Activated gamma-delta T cell treated with anti-CD3 and anti-CD28 coated beads, Interleukin-2, amount 50 U/mL, for 16 hours (primary cell): ENCODE measurements at regions not wholly inside any gene's neighbourhood (a gene's known extent, or its start where the extent isn't known, plus 50 kb on each side); places are given as distances from the start of the nearest gene placed in this dataset.

Source experiments
- DNase-seq: peaks from one replicate; pipeline ENCODE4 v3.0.0-alpha.2; 2020; ENCODE audit warnings: low read depth

DNA sequence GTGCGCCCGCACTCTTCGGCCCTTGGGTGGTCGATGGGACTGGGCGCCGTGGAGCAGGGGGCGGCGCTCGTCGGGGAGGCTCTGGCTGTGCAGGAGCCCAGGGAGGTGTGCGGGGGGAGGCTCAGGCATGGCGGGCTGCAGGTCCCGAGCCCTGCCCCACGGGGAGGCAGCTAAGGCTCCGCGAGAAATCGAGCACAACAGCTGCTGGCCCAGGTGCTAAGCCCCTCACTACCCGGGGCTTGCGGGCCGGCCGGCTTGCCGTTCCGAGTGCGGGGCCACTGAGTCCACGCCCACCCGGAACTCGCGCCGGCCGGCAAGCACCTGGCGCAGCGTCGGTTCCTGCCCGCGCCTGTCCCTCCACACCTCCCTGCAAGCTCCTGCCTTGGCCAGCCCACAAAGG, 462.3 kb upstream of the JARID2 start:
- no peak for DNase-seq

DNA sequence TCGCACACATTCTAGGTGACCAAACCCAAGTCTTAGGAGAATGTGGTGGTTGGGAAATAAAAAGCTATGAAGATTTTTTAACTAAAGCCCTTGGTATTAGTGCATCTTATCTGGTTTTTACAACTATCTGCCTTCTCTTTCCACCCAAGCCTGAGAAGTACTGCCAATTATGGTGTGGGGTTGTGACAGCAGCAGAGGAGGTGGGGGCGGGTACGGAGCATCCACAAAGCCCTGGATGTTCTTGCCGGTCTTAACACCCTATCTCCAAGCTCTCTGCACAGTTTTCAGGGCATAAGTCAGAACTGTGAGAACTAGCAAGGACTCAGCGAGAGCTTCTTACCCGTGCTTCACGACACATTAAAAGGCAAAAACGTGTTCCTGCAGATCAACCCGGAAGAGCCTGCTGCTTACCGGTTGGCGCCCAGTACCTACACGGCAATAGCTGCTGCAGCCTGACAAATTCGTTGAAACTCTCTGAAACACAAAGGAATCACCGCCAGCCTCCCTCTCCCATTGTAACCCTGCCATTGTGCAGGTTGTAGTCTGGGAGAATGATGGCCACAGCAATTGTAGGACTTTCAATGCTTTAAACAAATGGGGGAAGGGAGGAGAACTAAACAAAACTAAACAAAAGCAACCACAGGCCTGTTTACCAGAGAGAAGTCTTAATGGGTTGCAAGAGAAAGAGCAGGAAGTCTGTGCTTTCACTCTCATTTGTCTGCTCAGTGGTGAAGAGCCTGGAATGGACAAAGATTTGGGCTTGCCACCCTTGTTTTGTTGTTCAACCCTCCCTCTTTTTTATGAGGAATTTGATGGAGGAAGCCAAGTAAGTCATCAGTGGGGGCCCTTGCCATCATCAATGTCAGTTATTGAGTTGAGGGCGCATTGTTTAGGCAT, 461.0 kb upstream of the JARID2 start:
- no peak for DNase-seq

GRCh38 chr6:14785493-14785790, 460.4 kb upstream of the JARID2 start:
- DNase-seq, result no peak

GRCh38 chr6:14786008-14786407, 459.9 kb upstream of the JARID2 start:
- no peak for DNase-seq

DNA sequence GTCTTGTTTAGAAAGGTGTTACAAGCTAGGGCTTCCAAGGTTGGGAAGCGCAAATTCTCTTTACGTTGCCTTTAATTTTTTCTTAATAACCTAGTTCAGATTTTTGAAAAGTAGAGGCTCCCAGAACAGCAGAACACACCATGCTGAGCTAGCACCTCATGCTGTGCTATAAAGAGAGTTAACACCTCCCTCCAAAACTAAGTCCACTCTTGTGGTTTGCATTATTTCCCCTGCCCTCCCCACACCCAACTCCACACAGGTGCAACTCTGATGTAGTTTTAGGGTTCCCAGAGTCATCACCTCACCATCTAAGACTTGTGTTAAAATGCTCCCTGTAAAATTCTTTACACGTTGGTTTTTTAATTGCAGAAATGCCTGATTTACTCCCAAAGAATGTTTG, 459.4 kb upstream of the JARID2 start:
- DNase-seq, result no peak

- no peak for DNase-seq
Measured at GRCh38 chr6:14787250-14787649, 458.6 kb upstream of the JARID2 start.

GRCh38 chr6:14787677-14788076, 458.2 kb upstream of the JARID2 start:
- DNase-seq, result no peak

GRCh38 chr6:14789996-14790395, 455.9 kb upstream of the JARID2 start:
- no peak for DNase-seq

DNA sequence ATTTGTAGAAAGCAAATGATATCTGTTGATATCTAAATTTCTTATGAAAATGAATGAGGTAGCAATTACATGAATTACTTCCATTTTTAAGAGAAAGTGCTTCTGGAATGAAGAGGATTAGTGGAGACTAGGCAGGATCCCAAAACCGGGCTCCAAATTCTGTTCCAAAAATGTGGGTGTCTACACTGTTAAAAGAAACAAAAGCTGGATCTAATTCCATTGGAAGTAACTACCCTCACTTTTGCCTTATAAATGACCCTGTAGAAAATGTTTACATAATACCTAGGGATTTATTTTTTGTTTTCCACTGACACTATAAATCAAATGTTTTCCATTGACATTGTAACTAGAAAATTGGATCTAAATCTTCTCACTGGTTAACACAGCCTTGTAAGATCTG, 454.9 kb upstream of the JARID2 start:
- no peak for DNase-seq

GRCh38 chr6:14791526-14791925, 454.3 kb upstream of the JARID2 start:
- DNase-seq, result no peak

GRCh38 chr6:14792118-14792955, 453.5 kb upstream of the JARID2 start:
- DNase-seq, result no peak

- DNase-seq, result no peak
Measured at GRCh38 chr6:14795451-14795850, 450.4 kb upstream of the JARID2 start.

DNA sequence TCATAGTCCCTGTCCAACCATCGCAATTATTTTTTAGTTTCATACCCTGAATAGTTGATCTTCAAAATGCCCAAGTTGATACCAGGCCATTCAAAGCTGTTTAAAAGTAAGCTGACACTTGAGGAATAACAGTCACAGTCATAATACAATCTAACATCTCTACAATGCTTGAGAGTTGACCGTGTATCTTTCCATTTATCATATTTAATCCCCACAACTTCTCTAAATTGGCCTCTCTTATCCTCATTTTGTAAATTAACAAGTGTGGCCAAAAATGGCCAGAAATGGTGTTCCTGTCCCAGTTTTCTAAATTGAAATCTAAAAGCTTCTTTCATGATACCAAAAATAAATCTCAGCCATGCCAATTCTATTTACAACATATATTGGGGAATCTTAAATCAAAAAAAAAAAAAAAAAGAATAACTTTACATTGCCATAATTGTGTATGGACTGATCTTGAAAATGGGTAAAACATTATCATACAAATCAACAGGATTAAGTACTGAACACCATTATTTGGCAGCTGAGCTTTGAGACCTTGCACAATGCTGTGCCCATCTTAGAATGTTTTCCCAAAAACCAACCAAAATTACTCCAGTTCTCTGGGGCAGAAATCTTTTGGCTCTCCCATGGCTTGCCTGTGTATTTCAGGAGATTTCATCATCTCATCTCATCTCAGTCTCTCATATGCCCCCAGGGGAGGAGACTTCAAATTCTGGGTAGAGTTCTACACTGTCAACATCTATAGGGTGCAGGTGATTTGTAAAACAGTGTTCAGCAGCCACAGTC, 448.7 kb upstream of the JARID2 start:
- no peak for DNase-seq

DNA sequence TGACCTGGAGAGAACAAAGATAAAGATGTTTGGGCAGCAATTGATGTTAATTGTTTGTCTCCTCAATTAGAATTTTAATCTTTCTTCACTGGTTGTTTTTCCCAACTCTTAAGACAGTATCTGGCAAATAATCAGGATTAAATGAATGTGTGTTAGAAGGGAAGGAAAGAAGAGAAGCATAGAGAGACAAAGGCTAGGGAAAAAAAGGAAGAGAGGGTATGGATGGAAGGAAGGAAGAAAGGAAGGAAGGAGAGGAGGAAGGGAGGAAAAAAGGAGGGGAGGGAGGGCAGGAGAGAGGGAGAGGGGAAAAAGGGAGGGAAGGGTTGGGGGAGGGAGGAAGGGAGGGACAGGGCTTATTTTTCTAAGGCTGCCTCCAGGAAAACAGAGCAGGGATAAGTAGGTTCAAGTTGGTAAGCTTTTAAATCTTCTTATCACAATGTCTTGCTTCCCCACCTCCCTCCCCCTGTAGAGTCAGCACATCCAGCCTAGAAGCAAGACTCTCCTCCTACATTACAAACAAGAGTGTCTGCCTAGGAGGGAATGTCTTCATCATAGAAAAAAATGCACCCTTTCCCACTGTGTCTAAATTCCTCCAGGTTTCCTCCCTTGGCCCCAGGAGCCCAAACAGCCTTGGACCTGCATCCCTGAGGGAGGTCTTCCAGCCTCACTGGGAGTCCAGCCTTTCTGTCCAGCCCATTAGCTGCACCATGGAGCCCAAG, 447.8 kb upstream of the JARID2 start:
- DNase-seq, result no peak

GRCh38 chr6:14798594-14798982, 447.3 kb upstream of the JARID2 start:
- no peak for DNase-seq

DNA sequence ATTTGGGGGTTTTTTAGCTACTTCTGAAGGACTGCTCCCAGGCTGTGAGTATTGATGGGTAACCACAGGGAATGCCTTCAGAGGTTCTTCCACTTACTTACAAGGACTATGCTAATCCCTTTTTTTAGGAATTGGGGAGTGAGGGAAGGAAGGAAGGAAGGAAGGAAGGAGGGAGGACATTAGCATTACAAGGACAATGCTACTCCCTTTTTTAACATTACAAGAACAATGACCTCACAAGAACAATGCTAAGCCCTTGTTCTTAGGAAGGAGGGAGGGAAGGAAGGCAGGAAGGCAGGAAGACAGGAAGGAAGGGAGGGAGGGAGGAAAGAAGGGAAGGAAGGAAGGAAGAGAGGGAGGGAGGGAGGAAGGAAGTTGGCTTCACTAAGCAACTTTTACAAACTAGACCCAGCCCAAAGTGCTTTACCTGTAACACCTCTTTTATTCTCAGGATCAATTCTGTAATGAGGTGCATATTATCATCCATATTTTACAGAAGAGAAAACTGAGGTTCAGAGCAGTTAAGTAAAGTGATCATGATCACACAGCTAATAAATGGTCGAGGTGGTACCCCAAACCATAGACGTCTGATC, 446.8 kb upstream of the JARID2 start:
- no peak for DNase-seq

DNA sequence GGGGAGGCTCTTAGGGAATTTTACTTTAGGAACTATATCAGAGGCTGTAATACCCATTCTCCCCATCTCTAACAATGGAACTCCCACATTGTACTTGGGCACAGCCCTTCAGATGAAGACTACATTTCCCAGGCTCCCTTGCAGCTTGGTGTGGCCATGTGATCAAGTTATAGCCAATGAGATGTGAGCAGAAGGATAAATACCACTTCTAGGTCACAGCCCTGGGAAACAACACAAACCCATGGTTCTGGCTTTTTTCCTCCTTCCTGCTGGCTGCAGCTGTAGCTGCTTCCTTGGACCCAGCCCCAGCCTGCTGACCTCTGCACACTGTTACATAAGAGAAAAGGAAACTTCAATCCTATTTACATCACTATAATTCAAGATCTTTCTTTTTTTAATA, 445.9 kb upstream of the JARID2 start:
- no peak for DNase-seq

GRCh38 chr6:14802514-14803160, 443.2 kb upstream of the JARID2 start:
- DNase-seq, result no peak

GRCh38 chr6:14804001-14804784, 441.7 kb upstream of the JARID2 start:
- DNase-seq, result no peak

- no peak for DNase-seq
Measured at GRCh38 chr6:14804785-14805210, 441.1 kb upstream of the JARID2 start.
